Liver (tissue), 3 donors: ENCODE measurements at regions not wholly inside any gene's neighbourhood (a gene's known extent, or its start where the extent isn't known, plus 50 kb on each side); places are given as distances from the start of the nearest gene placed in this dataset.

Experiments
- FOXA2 ChIP-seq: IDR thresholded peaks from 2 replicates; pipeline ENCODE4 v1.6.1; 2016; ENCODE audit warnings: antibody characterized with exemption
- GABPA ChIP-seq, 2 donors: IDR thresholded peaks in 1 of 2; conservative IDR thresholded peaks in 1 of 2; 2 replicates each; pipeline ENCODE4 v1.6.1; 2016; ENCODE audit warnings: antibody characterized with exemption in 2 of 2, mild to moderate bottlenecking in 1 of 2, moderate library complexity in 1 of 2
- HNF4A ChIP-seq, 2 donors: conservative IDR thresholded peaks; 2 replicates each; pipeline ENCODE4 v1.6.1; 2016; ENCODE audit warnings: antibody characterized with exemption in 2 of 2, mild to moderate bottlenecking in 2 of 2
- JUND ChIP-seq, 2 donors: IDR thresholded peaks; 2 replicates each; pipeline ENCODE4 v1.6.1; 2016; ENCODE audit warnings: antibody characterized with exemption in 2 of 2
- RAD21 ChIP-seq, 2 donors: IDR thresholded peaks; 2 replicates each; pipeline ENCODE4 v1.6.1; 2016; ENCODE audit warnings: antibody characterized with exemption in 2 of 2, mild to moderate bottlenecking in 2 of 2
- TF ChIP-seq, protein P1 (sequence below): fragments of 150-350 bp; IDR thresholded peaks from 2 replicates; pipeline ENCODE4 v1.5.1; 2017; ENCODE audit warnings: improper control_type of control experiment, low read depth, low read length; ENCODE audit not compliant: missing input control
- donor health status: healthy.
- donor health status: healthy.

DNA sequence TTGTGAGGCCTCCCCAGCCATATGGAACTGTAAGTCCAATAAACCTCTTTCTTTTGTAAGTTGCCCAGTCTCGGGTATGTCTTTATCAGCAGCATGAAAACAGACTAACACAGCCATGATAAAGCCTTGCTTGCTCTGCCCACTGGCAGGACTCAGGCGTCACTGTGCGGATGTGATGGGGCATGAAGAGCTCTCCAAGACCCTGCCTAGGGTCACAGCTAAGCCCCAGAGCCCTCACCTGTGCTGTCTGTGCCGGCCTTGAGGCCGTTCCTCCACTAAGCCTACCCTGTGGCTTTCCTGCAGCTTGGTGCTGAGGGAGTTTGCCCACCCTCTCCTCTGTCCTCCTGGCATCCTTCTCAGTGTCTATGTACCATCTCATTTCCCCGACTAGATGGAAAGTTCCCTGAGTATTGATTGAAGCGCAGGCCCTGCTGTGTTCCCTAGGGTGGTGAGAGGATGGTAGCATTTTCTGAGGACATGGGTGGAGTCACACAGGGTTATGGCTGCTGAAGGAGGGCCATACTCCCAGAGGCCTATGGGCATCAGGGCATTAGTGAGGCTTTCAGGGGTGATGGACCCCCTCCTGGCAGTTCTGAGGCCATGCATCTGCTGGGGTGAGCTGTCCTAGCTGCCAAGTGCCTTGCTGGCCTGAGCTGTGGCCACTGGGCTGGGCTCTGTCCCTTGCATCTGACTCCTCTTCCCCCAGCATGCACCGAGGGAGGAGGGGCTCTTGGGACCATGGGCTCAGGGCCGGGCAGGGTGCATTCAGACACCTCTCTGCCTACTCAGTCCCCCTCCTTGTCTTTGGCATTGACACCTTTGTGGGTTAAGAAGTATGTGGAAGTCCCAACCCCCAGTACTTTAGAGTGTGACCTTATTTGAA is 75.3 kb downstream of the TEX29 start:
- TF ChIP-seq, protein P1, sequence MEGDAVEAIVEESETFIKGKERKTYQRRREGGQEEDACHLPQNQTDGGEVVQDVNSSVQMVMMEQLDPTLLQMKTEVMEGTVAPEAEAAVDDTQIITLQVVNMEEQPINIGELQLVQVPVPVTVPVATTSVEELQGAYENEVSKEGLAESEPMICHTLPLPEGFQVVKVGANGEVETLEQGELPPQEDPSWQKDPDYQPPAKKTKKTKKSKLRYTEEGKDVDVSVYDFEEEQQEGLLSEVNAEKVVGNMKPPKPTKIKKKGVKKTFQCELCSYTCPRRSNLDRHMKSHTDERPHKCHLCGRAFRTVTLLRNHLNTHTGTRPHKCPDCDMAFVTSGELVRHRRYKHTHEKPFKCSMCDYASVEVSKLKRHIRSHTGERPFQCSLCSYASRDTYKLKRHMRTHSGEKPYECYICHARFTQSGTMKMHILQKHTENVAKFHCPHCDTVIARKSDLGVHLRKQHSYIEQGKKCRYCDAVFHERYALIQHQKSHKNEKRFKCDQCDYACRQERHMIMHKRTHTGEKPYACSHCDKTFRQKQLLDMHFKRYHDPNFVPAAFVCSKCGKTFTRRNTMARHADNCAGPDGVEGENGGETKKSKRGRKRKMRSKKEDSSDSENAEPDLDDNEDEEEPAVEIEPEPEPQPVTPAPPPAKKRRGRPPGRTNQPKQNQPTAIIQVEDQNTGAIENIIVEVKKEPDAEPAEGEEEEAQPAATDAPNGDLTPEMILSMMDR: no peak
- TF ChIP-seq FOXA2 (no peak), JUND (IDR thresholded peaks at IDR 0.05) (no peak), HNF4A (conservative IDR thresholded peaks at IDR 0.05) (no peak), GABPA (IDR thresholded peaks at IDR 0.05 in 1 of 2, conservative IDR thresholded peaks at IDR 0.05 in 1 of 2) (no peak), RAD21 (IDR thresholded peaks at IDR 0.05) (no peak)
